HEK293 (cell line): ENCODE measurements at regions not wholly inside any gene's neighbourhood (a gene's known extent, or its start where the extent isn't known, plus 50 kb on each side); places are given as distances from the start of the nearest gene placed in this dataset.

Experiments used
- CTCF ChIA-PET: fragments of 350-600 bp; formaldehyde crosslinking; extraction: SDS; loops from one replicate; lab custom pipeline; 2021; ENCODE audit warnings: antibody characterized with exemption; lab: Yijun Ruan, JAX
- POLR2A ChIA-PET: fragments of 300-600 bp; formaldehyde crosslinking; extraction: SDS; loops from one replicate; lab custom pipeline; 2020; ENCODE audit warnings: antibody characterized with exemption, inconsistent platforms; lab: Yijun Ruan, JAX
- H3K27ac ChIP-seq: fragments of 200-500 bp; sonication (Bioruptor generic); 2 replicates; pipeline ENCODE4 v1.5.1; 2014; ENCODE audit warnings: low read depth, low read length, control low read depth, inconsistent platforms; ENCODE audit errors: extremely low read depth
- H3K36me3 ChIP-seq, 2 experiments: fragments of 200-500 bp in 1 of 2; sonication (Bioruptor generic) in 1 of 2; 1 replicate in 1 of 2; 2 replicates in 1 of 2; pipeline ENCODE4 v1.5.1; 2014 to 2017; ENCODE audit warnings: inconsistent platforms in 2 of 2, low read length in 2 of 2; ENCODE audit not compliant: control insufficient read depth in 2 of 2, insufficient read depth in 1 of 2
- H3K4me1 ChIP-seq: fragments of 200-500 bp; sonication (Bioruptor generic); 2 replicates; pipeline ENCODE4 v1.5.1; 2014; ENCODE audit warnings: mild to moderate bottlenecking, low read length, inconsistent platforms; ENCODE audit not compliant: control insufficient read depth, insufficient read depth
- H3K4me3 ChIP-seq: 2 replicates; pipeline ENCODE4 v1.5.1; 2011; ENCODE audit warnings: low read depth, mild to moderate bottlenecking, control low read depth, low read length, moderate library complexity
- H3K9me3 ChIP-seq: fragments of 200-500 bp; sonication (Bioruptor generic); 2 replicates; pipeline ENCODE4 v1.5.1; 2014; ENCODE audit warnings: low read depth, low read length, inconsistent platforms; ENCODE audit not compliant: control insufficient read depth, insufficient read depth
- CTCF ChIP-seq: fragments of 450-650 bp; formaldehyde crosslinking; IDR thresholded peaks from 2 replicates; pipeline ENCODE4 v1.5.1; 2016; ENCODE audit warnings: missing biosample characterization, missing genetic modification characterization
- HOXA7 ChIP-seq: sonication (generic); formaldehyde crosslinking; IDR thresholded peaks from 2 replicates; pipeline ENCODE4 v1.8.1; 2022; ENCODE audit warnings: missing genetic modification reagents, borderline replicate concordance
- OVOL3 ChIP-seq: fragments of 450-650 bp; formaldehyde crosslinking; IDR thresholded peaks from 2 replicates; pipeline ENCODE4 v1.5.1; 2016; ENCODE audit warnings: missing biosample characterization, missing genetic modification characterization
- PBX3 ChIP-seq: sonication (generic); formaldehyde crosslinking; IDR thresholded peaks from 2 replicates; pipeline ENCODE4 v1.8.1; 2022; ENCODE audit warnings: mild to moderate bottlenecking, moderate library complexity, missing genetic modification reagents
- SALL2 ChIP-seq: fragments of 450-650 bp; formaldehyde crosslinking; IDR thresholded peaks from 2 replicates; pipeline ENCODE4 v1.5.0; 2017; ENCODE audit warnings: missing biosample characterization, mild to moderate bottlenecking, missing genetic modification characterization, borderline replicate concordance
- ZNF112 ChIP-seq: fragments of 450-650 bp; formaldehyde crosslinking; IDR thresholded peaks from 2 replicates; pipeline ENCODE4 v1.5.0; 2017; ENCODE audit warnings: missing biosample characterization, missing genetic modification characterization
- ZNF146 ChIP-seq: fragments of 450-650 bp; formaldehyde crosslinking; IDR thresholded peaks from 2 replicates; pipeline ENCODE4 v1.5.1; 2016; ENCODE audit warnings: missing biosample characterization, missing genetic modification characterization
- ZNF175 ChIP-seq: fragments of 450-650 bp; formaldehyde crosslinking; IDR thresholded peaks from 2 replicates; pipeline ENCODE4 v1.5.1; 2016; ENCODE audit warnings: missing biosample characterization, missing genetic modification characterization
- ZNF239 ChIP-seq: fragments of 450-650 bp; formaldehyde crosslinking; IDR thresholded peaks from 2 replicates; pipeline ENCODE4 v1.5.1; 2016; ENCODE audit warnings: missing biosample characterization, missing genetic modification characterization
- ZNF248 ChIP-seq: fragments of 450-650 bp; formaldehyde crosslinking; IDR thresholded peaks from 2 replicates; pipeline ENCODE4 v1.5.1; 2017; ENCODE audit warnings: missing biosample characterization, missing genetic modification characterization
- ZNF266 ChIP-seq: fragments of 450-650 bp; formaldehyde crosslinking; IDR thresholded peaks from 2 replicates; pipeline ENCODE4 v1.5.1; 2016; ENCODE audit warnings: missing biosample characterization, missing genetic modification characterization, low read depth
- ZNF521 ChIP-seq: fragments of 450-650 bp; formaldehyde crosslinking; IDR thresholded peaks from 2 replicates; pipeline ENCODE4 v1.5.1; 2017; ENCODE audit warnings: missing biosample characterization, mild to moderate bottlenecking, missing genetic modification characterization
- ZNF660 ChIP-seq: fragments of 450-650 bp; IDR thresholded peaks from 2 replicates; pipeline ENCODE4 v1.5.1; 2018; ENCODE audit warnings: missing biosample characterization, mild to moderate bottlenecking, missing genetic modification characterization
- ZNF791 ChIP-seq: fragments of 450-650 bp; formaldehyde crosslinking; IDR thresholded peaks from 2 replicates; pipeline ENCODE4 v1.5.1; 2016; ENCODE audit warnings: missing biosample characterization, missing genetic modification characterization
- ZNF830 ChIP-seq: fragments of 450-650 bp; IDR thresholded peaks from 2 replicates; pipeline ENCODE4 v1.5.0; 2018; ENCODE audit warnings: missing biosample characterization, missing genetic modification characterization, low read depth, mild to moderate bottlenecking, moderate library complexity

- no peaks in the 10 kb centered on the region for H3K36me3 ChIP-seq
- no peak overlapping the region for H3K27ac ChIP-seq
- H3K9me3 ChIP-seq: no peaks in the 10 kb centered on the region
- POLR2A ChIA-PET: no interaction called here
- TF ChIP-seq ZNF791 (tag by site-specific recombination) (no peak), ZNF112 (tag by site-specific recombination) (no peak), ZNF248 (tag by site-specific recombination) (no peak), ZNF521 (no peak), ZNF660 (tag by site-specific recombination) (no peak), HOXA7 (no peak), ZNF266 (tag by site-specific recombination) (no peak), PBX3 (CRISPR knock-in tag) (no peak), OVOL3 (no peak), CTCF (no peak), ZNF830 (tag by site-specific recombination) (no peak), ZNF175 (tag by site-specific recombination) (no peak), ZNF146 (tag by site-specific recombination) (no peak)
- no peak overlapping the region for H3K4me3 ChIP-seq
- no peaks in the 10 kb centered on the region; the same call in 1 of the 2 replicates for H3K4me1 ChIP-seq
- CTCF ChIA-PET: interaction anchor here (0.6 to 1.5 kb wide), 2 partner anchors 18 to 185 kb away, joined by 3 read pairs; no protein-coding TSS in a partner anchor
Observed at GRCh38 chr1:221246067-221246466, 366.8 kb downstream of the HLX start.

DNA sequence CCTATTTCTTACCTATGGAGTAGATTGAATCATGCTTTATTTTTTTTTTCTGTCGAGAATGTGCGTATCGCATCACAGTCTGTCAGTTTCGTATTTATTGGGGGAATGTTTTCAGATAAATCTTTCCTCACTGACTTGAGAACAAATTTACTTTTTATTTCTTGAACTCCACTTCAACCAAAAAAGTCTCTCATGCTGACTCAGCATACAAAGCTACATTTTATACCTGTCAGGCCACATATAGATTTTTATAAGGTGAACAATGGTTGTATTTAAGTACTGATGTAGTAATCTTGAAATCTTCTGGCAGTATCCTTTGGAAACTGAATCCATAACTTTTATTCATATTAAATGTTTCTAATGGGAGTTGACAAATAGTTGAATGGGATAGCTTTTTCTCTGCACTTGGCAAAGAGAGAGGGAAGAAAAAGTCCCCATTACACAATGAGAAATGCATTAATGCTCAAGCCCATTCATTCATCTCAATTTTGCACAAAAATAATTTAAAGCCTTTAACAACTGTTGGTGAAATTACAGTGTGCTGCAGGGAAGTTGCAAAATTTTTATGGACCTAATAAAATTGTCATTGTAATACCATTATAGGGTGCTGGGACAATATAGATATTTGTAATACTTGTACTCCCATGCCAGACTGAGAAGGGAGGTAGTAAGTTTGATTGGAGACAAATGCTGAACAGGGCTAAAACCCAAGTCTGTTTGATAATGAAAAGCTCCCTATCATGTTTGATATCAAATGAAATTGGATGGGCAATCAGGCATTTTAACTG lies 367.6 kb downstream of the HLX start:
- CTCF ChIA-PET: interaction anchor here (0.6 to 1.3 kb wide), 2 partner anchors 17 to 184 kb away, joined by 3 to 5 read pairs; no protein-coding TSS in a partner anchor
- Histone ChIP-seq H3K4me3 (no peak overlapping the region), H3K36me3 (no peaks in the 10 kb centered on the region), H3K4me1 (no peaks in the 10 kb centered on the region; the same call in 1 of the 2 replicates), H3K27ac (no peak overlapping the region), H3K9me3 (no peaks in the 10 kb centered on the region)
- no peak for TF ChIP-seq ZNF175 (tag by site-specific recombination)
- POLR2A ChIA-PET: no interaction called here

DNA sequence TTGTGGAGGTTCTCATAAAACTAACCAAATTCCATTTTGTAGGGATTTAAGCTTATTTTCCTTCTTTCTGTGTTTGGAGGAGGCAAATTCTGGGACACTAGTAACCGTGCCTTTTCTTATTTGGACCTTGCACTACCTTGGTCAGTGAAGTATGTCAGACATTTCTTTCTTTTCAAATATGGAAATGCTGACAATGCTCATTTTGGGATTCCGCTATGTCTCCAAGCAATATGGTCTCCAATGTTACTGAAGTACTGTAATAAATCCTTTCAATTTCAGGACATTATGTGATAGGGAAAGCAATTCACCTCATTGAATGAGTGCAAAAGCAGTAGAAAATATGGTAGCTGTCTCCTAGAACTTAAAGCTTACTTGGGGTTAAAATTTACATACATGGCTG lies 372.3 kb downstream of the HLX start:
- H3K27ac ChIP-seq: no peak overlapping the region
- no peaks in the 10 kb centered on the region for H3K4me1 ChIP-seq
- ChIA-PET CTCF (interaction anchor here (0.6 to 2.2 kb wide), 2 partner anchors 12 to 919 kb away, joined by 3 to 10 read pairs; no protein-coding TSS in a partner anchor), POLR2A (interaction anchor here (0.6 kb wide), 1 partner anchor 384 kb away, joined by 5 read pairs; no protein-coding TSS in a partner anchor)
- no peaks in the 10 kb centered on the region for H3K9me3 ChIP-seq
- no peaks in the 10 kb centered on the region for H3K36me3 ChIP-seq
- no peak overlapping the region for H3K4me3 ChIP-seq
- no peak for TF ChIP-seq SALL2 (tag by site-specific recombination)

DNA sequence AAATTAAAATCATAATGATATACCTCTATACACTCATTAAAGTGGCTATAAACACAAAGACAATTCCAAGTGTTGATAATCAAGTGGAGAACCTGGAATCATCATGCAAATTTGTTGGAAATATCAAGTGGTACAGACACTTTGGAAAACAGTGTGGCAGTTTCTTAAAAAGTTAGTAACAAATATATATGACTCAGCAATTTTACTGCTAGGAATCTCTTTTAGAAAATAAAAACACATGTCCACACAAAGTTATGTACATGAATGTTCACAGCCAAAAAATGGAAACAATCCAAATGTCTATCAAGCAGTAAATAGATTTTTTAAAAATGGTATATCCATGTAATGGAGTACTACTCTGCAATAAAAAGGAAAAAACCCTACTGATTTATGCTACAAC lies 375.6 kb downstream of the HLX start:
- no peaks in the 10 kb centered on the region for H3K9me3 ChIP-seq
- H3K36me3 ChIP-seq: no peaks in the 10 kb centered on the region
- no peaks in the 10 kb centered on the region for H3K4me1 ChIP-seq
- no peak overlapping the region for H3K4me3 ChIP-seq
- POLR2A ChIA-PET: no interaction called here
- TF ChIP-seq ZNF239: no peak
- TF ChIP-seq ZNF146 (tag by site-specific recombination): 0 out of 2 replicates have a peak, but pooled peaks have one; percentile 18
- TF ChIP-seq, all 188 proteins: peak for 1
- CTCF ChIA-PET: no interaction called here
- H3K27ac ChIP-seq: no peak overlapping the region
